Astrocyte (in vitro differentiated cells and primary cell): ENCODE measurements at regions not wholly inside any gene's neighbourhood (a gene's known extent, or its start where the extent isn't known, plus 50 kb on each side); places are given as distances from the start of the nearest gene placed in this dataset.
"Not testable (repeated sequence)": the region's sequence is repeated elsewhere in the genome, so short reads cannot be mapped to it uniquely, and the experiment has no call there.

ENCODE experiments used
- DNase-seq: peaks from one replicate; pipeline ENCODE4 v3.0.0-alpha.2; 2010; ENCODE audit warnings: low read depth
- FAIRE-seq: peaks from 2 replicates; lab custom pipeline; 2011; peaks lifted over from hg19 to GRCh38; lab: Jason Lieb, UNC
- H2AFZ ChIP-seq: 2 replicates; pipeline ENCODE4 v1.6.0; 2012; ENCODE audit warnings: low read depth, low read length, inconsistent platforms
- H3K27ac ChIP-seq: 2 replicates; pipeline ENCODE4 v1.5.1; 2011; ENCODE audit warnings: low read depth, low read length, inconsistent platforms
- H3K27me3 ChIP-seq: 2 replicates; pipeline ENCODE4 v1.6.0; 2011; ENCODE audit warnings: low read length, inconsistent platforms; ENCODE audit not compliant: insufficient read depth
- H3K36me3 ChIP-seq: 2 replicates; pipeline ENCODE4 v1.5.1; 2011; ENCODE audit warnings: low read length, inconsistent platforms; ENCODE audit not compliant: insufficient read depth
- H3K4me1 ChIP-seq: 2 replicates; pipeline ENCODE4 v1.5.1; 2011; ENCODE audit warnings: low read length, inconsistent platforms; ENCODE audit not compliant: insufficient read depth
- H3K4me2 ChIP-seq: 2 replicates; pipeline ENCODE4 v1.6.0; 2012; ENCODE audit warnings: low read length, inconsistent platforms
- H3K4me3 ChIP-seq: 2 replicates; pipeline ENCODE4 v1.5.1; 2011; ENCODE audit warnings: low read depth, mild to moderate bottlenecking, low read length, inconsistent platforms; ENCODE audit not compliant: insufficient read depth
- H3K79me2 ChIP-seq: 2 replicates; pipeline ENCODE4 v1.6.0; 2012; ENCODE audit warnings: mild to moderate bottlenecking, low read length, inconsistent platforms; ENCODE audit not compliant: insufficient read depth
- H3K9ac ChIP-seq: 2 replicates; pipeline ENCODE4 v1.6.0; 2012; ENCODE audit warnings: mild to moderate bottlenecking, low read length, inconsistent platforms
- H3K9me3 ChIP-seq: 2 replicates; pipeline ENCODE4 v1.5.1; 2012; ENCODE audit warnings: low read depth, mild to moderate bottlenecking, low read length, inconsistent platforms; ENCODE audit not compliant: insufficient read depth
- H4K20me1 ChIP-seq: 2 replicates; pipeline ENCODE4 v1.6.0; 2012; ENCODE audit warnings: low read length, inconsistent platforms; ENCODE audit not compliant: insufficient read depth
- H3K27ac Mint-ChIP-seq: one replicate; pipeline ENCODE4 v1.8.0; 2021; ENCODE audit warnings: mild to moderate bottlenecking, mixed read lengths; ENCODE audit not compliant: unreplicated experiment
- H3K27me3 Mint-ChIP-seq: one replicate; pipeline ENCODE4 v1.8.0; 2021; ENCODE audit warnings: low read depth, mixed read lengths; ENCODE audit not compliant: unreplicated experiment
- H3K36me3 Mint-ChIP-seq: one replicate; pipeline ENCODE4 v1.8.0; 2021; ENCODE audit warnings: low read depth, mixed read lengths; ENCODE audit not compliant: unreplicated experiment
- H3K4me1 Mint-ChIP-seq: one replicate; pipeline ENCODE4 v1.8.0; 2021; ENCODE audit warnings: low read depth, mixed read lengths; ENCODE audit not compliant: unreplicated experiment
- H3K4me3 Mint-ChIP-seq: one replicate; pipeline ENCODE4 v1.8.0; 2021; ENCODE audit warnings: mild to moderate bottlenecking, moderate library complexity, mixed read lengths; ENCODE audit not compliant: unreplicated experiment
- H3K9me3 Mint-ChIP-seq: one replicate; pipeline ENCODE4 v1.8.0; 2021; ENCODE audit warnings: mild to moderate bottlenecking, mixed read lengths; ENCODE audit not compliant: unreplicated experiment
- CTCF ChIP-seq: IDR thresholded peaks from 2 replicates; pipeline ENCODE4 v1.5.1; 2011; ENCODE audit warnings: low read depth, mild to moderate bottlenecking, inconsistent platforms, low read length, moderate library complexity; ENCODE audit not compliant: insufficient read depth
- EZH2 ChIP-seq: IDR thresholded peaks from 2 replicates; pipeline ENCODE4 v1.6.1; 2012; ENCODE audit warnings: mild to moderate bottlenecking, low read length, inconsistent platforms; ENCODE audit not compliant: insufficient read depth

GRCh38 chr6:121682666-121683065 lies 247.2 kb downstream of the GJA1 start:
- H3K27ac Mint-ChIP-seq = no peak overlapping the region

DNA sequence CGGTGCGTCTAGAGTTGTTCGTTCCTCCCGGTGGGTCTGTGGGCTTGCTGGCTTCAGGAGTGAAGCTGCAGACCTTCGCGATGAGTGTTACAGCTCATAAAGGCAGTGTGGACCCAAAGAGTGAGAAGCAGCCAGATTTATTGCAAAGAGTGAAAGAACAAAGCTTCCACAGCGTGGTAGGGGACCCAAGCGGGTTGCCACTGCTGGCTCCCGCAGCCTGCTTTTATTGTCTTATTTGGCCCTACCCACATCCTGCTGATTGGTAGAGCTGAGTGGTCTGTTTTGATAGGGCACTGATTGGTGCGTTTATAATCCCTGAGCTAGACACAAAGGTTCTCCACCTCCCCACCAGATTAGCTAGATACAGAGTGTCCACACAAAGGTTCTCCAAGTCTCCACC lies 250.4 kb downstream of the GJA1 start:
- H3K27me3 ChIP-seq, H3K4me1 Mint-ChIP-seq, H2AFZ ChIP-seq, H4K20me1 ChIP-seq, H3K4me3 ChIP-seq, H3K36me3 ChIP-seq, FAIRE-seq, H3K4me2 ChIP-seq, H3K9ac ChIP-seq, H3K9me3 Mint-ChIP-seq, H3K27ac Mint-ChIP-seq, DNase-seq, H3K79me2 ChIP-seq, H3K9me3 ChIP-seq, H3K27ac ChIP-seq, H3K4me1 ChIP-seq, H3K36me3 Mint-ChIP-seq, H3K27me3 Mint-ChIP-seq, H3K4me3 Mint-ChIP-seq: not testable (repeated sequence)

More at GRCh38 chr6:121682666-121683065, 247.2 kb downstream of the GJA1 start:
- no peak overlapping the region for H3K4me2 ChIP-seq
- no peaks in the 10 kb centered on the region for H3K79me2 ChIP-seq
- H3K27ac ChIP-seq = no peak overlapping the region
- H3K27me3 ChIP-seq = no peaks in the 10 kb centered on the region
- H2AFZ ChIP-seq = no peak overlapping the region
- H3K9me3 ChIP-seq = no peaks in the 10 kb centered on the region
- Mint-ChIP-seq H3K4me1 (no peaks in the 10 kb centered on the region), H3K27me3 (no peaks in the 10 kb centered on the region), H3K36me3 (no peaks in the 10 kb centered on the region), H3K4me3 (no peak overlapping the region), H3K9me3 (peaks cover 3% of the 10 kb centered on the region)
- TF ChIP-seq EZH2 (no peak), CTCF (no peak)
- H3K9ac ChIP-seq = no peak overlapping the region
- DNase-seq (no peak), FAIRE-seq (no peak)
- no peaks in the 10 kb centered on the region for H4K20me1 ChIP-seq
- H3K4me3 ChIP-seq = no peak overlapping the region
- H3K36me3 ChIP-seq = no peaks in the 10 kb centered on the region
- H3K4me1 ChIP-seq = no peaks in the 10 kb centered on the region

DNA sequence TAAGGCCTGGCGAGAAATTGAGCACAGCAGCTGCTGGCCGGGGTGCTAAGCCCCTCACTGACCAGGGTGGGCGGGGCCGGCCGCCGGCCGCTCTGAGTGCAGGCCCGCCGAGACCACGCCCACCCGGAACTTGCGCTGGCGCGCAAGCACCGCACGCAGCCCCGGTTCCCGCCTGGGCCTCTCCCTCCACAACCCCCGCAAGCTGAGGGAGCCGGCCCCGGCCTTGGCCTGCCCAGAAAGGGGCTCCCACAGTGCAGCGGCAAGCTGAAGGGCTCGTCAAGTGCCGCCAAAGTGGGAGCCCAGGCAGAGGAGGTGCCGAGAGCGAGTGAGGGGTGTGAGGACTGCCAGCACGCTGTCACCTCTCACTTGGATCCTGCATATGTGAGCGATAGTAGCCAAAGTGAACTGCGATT lies 251.2 kb downstream of the GJA1 start:
- TF ChIP-seq CTCF (no peak), EZH2 (no peak)
- Histone ChIP-seq H2AFZ (no peak overlapping the region), H3K4me2 (no peak overlapping the region), H3K4me1 (peaks cover 5% of the 10 kb centered on the region), H3K27me3 (no peaks in the 10 kb centered on the region), H3K79me2 (no peaks in the 10 kb centered on the region), H4K20me1 (no peaks in the 10 kb centered on the region), H3K9ac (no peak overlapping the region), H3K4me3 (no peak overlapping the region), H3K36me3 (no peaks in the 10 kb centered on the region), H3K27ac (no peak overlapping the region), H3K9me3 (no peaks in the 10 kb centered on the region)
- Mint-ChIP-seq H3K9me3 (peaks cover 3% of the 10 kb centered on the region), H3K27ac (no peak overlapping the region), H3K4me1 (peaks cover 15% of the 10 kb centered on the region), H3K27me3 (no peaks in the 10 kb centered on the region), H3K36me3 (no peaks in the 10 kb centered on the region), H3K4me3 (no peak overlapping the region)
- DNase-seq (no peak), FAIRE-seq (no peak)
